ENCODE measurements at regions not wholly inside any gene's neighbourhood (a gene's known extent, or its start where the extent isn't known, plus 50 kb on each side); places are given as distances from the start of the nearest gene placed in this dataset.

DNA sequence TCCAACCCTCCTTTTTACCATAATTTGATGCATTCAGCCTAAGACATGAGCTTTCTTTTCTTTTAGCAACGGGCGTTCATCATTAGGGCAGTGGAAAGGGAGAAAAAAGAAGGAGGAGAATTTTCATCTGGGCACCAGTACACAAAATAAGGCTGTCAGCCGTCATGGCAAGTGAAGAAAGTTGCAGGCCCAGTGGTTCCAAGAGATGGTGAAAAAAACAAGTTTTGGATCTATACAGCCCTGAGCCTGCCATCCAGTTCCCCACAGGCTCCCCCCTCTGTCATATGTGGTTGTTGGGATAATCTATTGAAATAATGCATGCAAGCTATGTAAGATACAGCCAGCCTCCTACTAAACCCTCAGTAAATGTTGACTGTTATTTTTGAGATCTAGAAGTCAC is 500.6 kb upstream of the PROK2 start:
- TF ChIP-seq, protein P1, sequence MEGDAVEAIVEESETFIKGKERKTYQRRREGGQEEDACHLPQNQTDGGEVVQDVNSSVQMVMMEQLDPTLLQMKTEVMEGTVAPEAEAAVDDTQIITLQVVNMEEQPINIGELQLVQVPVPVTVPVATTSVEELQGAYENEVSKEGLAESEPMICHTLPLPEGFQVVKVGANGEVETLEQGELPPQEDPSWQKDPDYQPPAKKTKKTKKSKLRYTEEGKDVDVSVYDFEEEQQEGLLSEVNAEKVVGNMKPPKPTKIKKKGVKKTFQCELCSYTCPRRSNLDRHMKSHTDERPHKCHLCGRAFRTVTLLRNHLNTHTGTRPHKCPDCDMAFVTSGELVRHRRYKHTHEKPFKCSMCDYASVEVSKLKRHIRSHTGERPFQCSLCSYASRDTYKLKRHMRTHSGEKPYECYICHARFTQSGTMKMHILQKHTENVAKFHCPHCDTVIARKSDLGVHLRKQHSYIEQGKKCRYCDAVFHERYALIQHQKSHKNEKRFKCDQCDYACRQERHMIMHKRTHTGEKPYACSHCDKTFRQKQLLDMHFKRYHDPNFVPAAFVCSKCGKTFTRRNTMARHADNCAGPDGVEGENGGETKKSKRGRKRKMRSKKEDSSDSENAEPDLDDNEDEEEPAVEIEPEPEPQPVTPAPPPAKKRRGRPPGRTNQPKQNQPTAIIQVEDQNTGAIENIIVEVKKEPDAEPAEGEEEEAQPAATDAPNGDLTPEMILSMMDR (conservative IDR thresholded peaks at IDR 0.05; ENCODE audit: low read depth, low read length): no peak
- no peak for TF ChIP-seq EZH2 (IDR thresholded peaks at IDR 0.05; ENCODE audit: borderline replicate concordance, low read depth, low read length, poor library complexity, severe bottlenecking)
